ENCODE measurements at regions not wholly inside any gene's neighbourhood (a gene's known extent, or its start where the extent isn't known, plus 50 kb on each side); places are given as distances from the start of the nearest gene placed in this dataset.

- TF ChIP-seq, protein P1, sequence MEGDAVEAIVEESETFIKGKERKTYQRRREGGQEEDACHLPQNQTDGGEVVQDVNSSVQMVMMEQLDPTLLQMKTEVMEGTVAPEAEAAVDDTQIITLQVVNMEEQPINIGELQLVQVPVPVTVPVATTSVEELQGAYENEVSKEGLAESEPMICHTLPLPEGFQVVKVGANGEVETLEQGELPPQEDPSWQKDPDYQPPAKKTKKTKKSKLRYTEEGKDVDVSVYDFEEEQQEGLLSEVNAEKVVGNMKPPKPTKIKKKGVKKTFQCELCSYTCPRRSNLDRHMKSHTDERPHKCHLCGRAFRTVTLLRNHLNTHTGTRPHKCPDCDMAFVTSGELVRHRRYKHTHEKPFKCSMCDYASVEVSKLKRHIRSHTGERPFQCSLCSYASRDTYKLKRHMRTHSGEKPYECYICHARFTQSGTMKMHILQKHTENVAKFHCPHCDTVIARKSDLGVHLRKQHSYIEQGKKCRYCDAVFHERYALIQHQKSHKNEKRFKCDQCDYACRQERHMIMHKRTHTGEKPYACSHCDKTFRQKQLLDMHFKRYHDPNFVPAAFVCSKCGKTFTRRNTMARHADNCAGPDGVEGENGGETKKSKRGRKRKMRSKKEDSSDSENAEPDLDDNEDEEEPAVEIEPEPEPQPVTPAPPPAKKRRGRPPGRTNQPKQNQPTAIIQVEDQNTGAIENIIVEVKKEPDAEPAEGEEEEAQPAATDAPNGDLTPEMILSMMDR (IDR thresholded peaks at IDR 0.05; ENCODE audit: borderline replicate concordance, insufficient read depth, low read depth, low read length): no peak
- H3K4me3 ChIP-seq (ENCODE audit: low read depth, low read length): no peak overlapping the region
Measured at GRCh38 chr21:16640297-16641027, 872.4 kb upstream of the CXADR start.

- no peak overlapping the region for H3K4me3 ChIP-seq (ENCODE audit: low read depth, low read length)
- TF ChIP-seq, protein P1 (IDR thresholded peaks at IDR 0.05; ENCODE audit: borderline replicate concordance, insufficient read depth, low read depth, low read length): no peak
Measured at GRCh38 chr21:16642353-16642752, 870.5 kb upstream of the CXADR start.

GRCh38 chr21:16644685-16645084 lies 868.2 kb upstream of the CXADR start:
- H3K4me3 ChIP-seq (ENCODE audit: low read depth, low read length): no peak overlapping the region
- TF ChIP-seq, protein P1 (IDR thresholded peaks at IDR 0.05; ENCODE audit: borderline replicate concordance, insufficient read depth, low read depth, low read length): no peak

DNA sequence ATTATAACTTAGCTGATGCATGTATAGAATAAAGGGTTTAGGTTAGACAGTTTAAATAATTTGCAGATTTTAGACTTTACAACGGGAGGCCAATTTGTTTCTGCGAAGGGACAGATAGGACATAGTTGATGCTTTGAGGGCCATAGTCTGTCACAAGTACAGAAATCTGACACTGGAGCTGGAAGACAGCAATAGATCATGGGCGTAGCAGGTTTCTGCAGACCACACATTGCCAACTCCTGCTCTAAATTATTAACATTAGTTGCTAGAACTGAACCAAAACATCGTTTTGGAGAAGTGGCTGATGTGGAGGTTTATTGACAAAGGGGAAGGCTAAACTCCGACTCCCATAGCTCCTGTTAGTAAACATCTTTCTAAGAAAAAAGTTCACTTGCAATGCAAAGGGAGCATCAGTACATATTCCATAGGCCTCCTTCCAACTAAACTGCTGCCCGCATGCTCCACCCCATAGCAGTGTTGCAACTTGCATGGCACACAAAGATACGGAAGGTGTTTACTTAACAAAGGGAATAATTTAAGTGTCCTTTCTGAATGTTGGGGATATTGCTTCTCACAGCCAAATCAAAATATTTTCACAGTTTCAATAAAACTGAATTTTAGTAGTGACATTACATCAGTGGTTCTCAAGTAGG lies 862.0 kb upstream of the CXADR start:
- H3K4me3 ChIP-seq (ENCODE audit: low read depth, low read length): no peak overlapping the region
- TF ChIP-seq, protein P1 (IDR thresholded peaks at IDR 0.05; ENCODE audit: borderline replicate concordance, insufficient read depth, low read depth, low read length): no peak

- H3K4me3 ChIP-seq (ENCODE audit: low read depth, low read length): no peak overlapping the region
- TF ChIP-seq, protein P1 (IDR thresholded peaks at IDR 0.05; ENCODE audit: borderline replicate concordance, insufficient read depth, low read depth, low read length): no peak
Measured at GRCh38 chr21:16651956-16652355, 860.9 kb upstream of the CXADR start.

DNA sequence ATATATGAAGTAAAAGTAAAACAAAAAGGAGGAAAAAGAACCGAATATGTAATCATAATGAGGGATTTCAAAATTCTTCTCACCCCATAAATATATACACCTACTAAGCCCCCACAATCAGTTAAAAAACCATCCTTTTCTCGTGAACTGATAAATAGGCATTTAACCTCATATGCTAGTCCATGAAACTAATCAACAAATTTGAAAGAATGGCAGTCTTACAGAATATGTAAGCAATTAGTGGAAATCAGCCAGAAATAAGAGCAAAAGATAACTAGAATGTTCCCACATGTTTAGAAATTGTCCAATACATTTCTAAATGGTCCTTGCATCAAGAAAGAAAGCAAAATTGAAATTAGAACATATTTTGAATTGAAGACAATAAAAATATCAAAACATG lies 849.4 kb upstream of the CXADR start:
- TF ChIP-seq, protein P1 (IDR thresholded peaks at IDR 0.05; ENCODE audit: borderline replicate concordance, insufficient read depth, low read depth, low read length): no peak
- no peak overlapping the region for H3K4me3 ChIP-seq (ENCODE audit: low read depth, low read length)

- TF ChIP-seq, protein P1 (IDR thresholded peaks at IDR 0.05; ENCODE audit: borderline replicate concordance, insufficient read depth, low read depth, low read length): no peak
- H3K4me3 ChIP-seq (ENCODE audit: low read depth, low read length): no peak overlapping the region
Measured at GRCh38 chr21:16667395-16667794, 845.4 kb upstream of the CXADR start.
